HL-60 (cell line): ENCODE measurements at regions not wholly inside any gene's neighbourhood (a gene's known extent, or its start where the extent isn't known, plus 50 kb on each side); places are given as distances from the start of the nearest gene placed in this dataset.

Experiments used
- DNase-seq, 2 experiments: peaks; one replicate each; pipeline ENCODE4 v3.0.0-alpha.2; 2010 to 2020; ENCODE audit warnings: low read depth in 1 of 2, low spot score in 1 of 2
- H3K27ac ChIP-seq: fragments of 250-450 bp; sonication (Bioruptor Pico); replicated peaks from 2 replicates; pipeline ENCODE4 v1.5.1; 2020; ENCODE audit warnings: mild to moderate bottlenecking, moderate library complexity
- H3K27me3 ChIP-seq: fragments of 250-450 bp; sonication (Bioruptor Pico); 2 replicates; pipeline ENCODE4 v1.5.1; 2021; ENCODE audit warnings: mild to moderate bottlenecking, moderate library complexity; ENCODE audit not compliant: insufficient read depth, poor library complexity, severe bottlenecking
- H3K4me3 ChIP-seq: replicated peaks from 2 replicates; pipeline ENCODE4 v1.5.1; 2011; ENCODE audit warnings: mild to moderate bottlenecking, control low read depth, low read length; ENCODE audit not compliant: insufficient read depth
- GABPA ChIP-seq: IDR thresholded peaks from 2 replicates; pipeline ENCODE4 v1.6.1; 2012; ENCODE audit warnings: low read depth
- POLR2AphosphoS5 ChIP-seq: IDR thresholded peaks from 2 replicates; pipeline ENCODE4 v1.6.1; 2012; ENCODE audit warnings: low read depth
- REST ChIP-seq: IDR thresholded peaks from 2 replicates; pipeline ENCODE4 v1.6.1; 2012; ENCODE audit warnings: low read depth; ENCODE audit not compliant: insufficient replicate concordance
- SPI1 ChIP-seq: IDR thresholded peaks from 2 replicates; pipeline ENCODE4 v1.6.1; 2012; ENCODE audit warnings: low read depth, mild to moderate bottlenecking, borderline replicate concordance
- TF ChIP-seq, protein P1 (sequence below): IDR thresholded peaks from one replicate; pipeline ENCODE4 v1.5.1; 2011; ENCODE audit warnings: low read length, control low read depth, inconsistent platforms; ENCODE audit not compliant: insufficient read depth

DNA sequence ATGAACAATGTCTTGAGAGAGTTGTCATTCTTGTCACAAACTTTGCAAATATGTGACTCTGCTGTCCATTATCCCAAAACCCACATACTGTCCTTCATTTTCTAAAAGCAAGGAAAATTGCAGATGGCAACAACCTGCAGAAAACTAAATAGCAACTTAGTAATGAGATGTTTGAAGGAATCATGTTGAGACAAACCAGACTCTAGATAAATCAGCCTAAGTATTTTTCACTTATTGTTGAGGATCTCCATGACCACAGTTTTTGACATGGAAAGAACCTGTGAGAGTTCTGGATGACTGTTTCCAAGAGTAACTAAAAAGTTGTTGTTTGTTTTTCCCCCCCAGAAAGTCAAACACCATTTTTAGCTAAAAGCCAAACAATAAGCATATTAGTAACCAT is 535.2 kb upstream of the ZNF608 start:
- TF ChIP-seq GABPA = no peak
- TF ChIP-seq POLR2AphosphoS5 = no peak
- TF ChIP-seq, protein P1, sequence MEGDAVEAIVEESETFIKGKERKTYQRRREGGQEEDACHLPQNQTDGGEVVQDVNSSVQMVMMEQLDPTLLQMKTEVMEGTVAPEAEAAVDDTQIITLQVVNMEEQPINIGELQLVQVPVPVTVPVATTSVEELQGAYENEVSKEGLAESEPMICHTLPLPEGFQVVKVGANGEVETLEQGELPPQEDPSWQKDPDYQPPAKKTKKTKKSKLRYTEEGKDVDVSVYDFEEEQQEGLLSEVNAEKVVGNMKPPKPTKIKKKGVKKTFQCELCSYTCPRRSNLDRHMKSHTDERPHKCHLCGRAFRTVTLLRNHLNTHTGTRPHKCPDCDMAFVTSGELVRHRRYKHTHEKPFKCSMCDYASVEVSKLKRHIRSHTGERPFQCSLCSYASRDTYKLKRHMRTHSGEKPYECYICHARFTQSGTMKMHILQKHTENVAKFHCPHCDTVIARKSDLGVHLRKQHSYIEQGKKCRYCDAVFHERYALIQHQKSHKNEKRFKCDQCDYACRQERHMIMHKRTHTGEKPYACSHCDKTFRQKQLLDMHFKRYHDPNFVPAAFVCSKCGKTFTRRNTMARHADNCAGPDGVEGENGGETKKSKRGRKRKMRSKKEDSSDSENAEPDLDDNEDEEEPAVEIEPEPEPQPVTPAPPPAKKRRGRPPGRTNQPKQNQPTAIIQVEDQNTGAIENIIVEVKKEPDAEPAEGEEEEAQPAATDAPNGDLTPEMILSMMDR = no peak
- no peak for TF ChIP-seq SPI1
- no peak for TF ChIP-seq REST
- H3K27ac ChIP-seq = no peak overlapping the region
- H3K27me3 ChIP-seq = no peaks in the 10 kb centered on the region
- H3K4me3 ChIP-seq = no peak overlapping the region
- no peak for DNase-seq

GRCh38 chr5:125283372-125283771 is 536.9 kb upstream of the ZNF608 start:
- TF ChIP-seq REST (no peak), GABPA (no peak), SPI1 (no peak), POLR2AphosphoS5 (no peak)
- TF ChIP-seq, protein P1 = no peak
- H3K27me3 ChIP-seq = no peaks in the 10 kb centered on the region
- no peak overlapping the region for H3K4me3 ChIP-seq
- H3K27ac ChIP-seq = no peak overlapping the region
- no peak for DNase-seq

- TF ChIP-seq GABPA (no peak), SPI1 (no peak), REST (no peak), POLR2AphosphoS5 (no peak)
- TF ChIP-seq, protein P1 = no peak
- H3K27me3 ChIP-seq = no peaks in the 10 kb centered on the region
- no peak overlapping the region for H3K4me3 ChIP-seq
- H3K27ac ChIP-seq = no peak overlapping the region
- no peak for DNase-seq
Observed at GRCh38 chr5:125286271-125286670, 539.8 kb upstream of the ZNF608 start.
